CD8-positive, alpha-beta memory T cell (primary cell): ENCODE measurements at regions not wholly inside any gene's neighbourhood (a gene's known extent, or its start where the extent isn't known, plus 50 kb on each side); places are given as distances from the start of the nearest gene placed in this dataset.
A peak's percentile ranks its signal among the peaks of the same experiment; 100 is the strongest.

ENCODE experiments used
- CTCF ChIA-PET: fragments of 350-600 bp; sonication (Branson Sonifier 250); formaldehyde crosslinking; loops from one replicate; lab custom pipeline; 2021; ENCODE audit warnings: antibody characterized with exemption; lab: Charles Lee
- POLR2A ChIA-PET: fragments of 350-600 bp; sonication (Branson Sonifier 250); formaldehyde crosslinking; loops from one replicate; lab custom pipeline; 2021; ENCODE audit warnings: antibody characterized with exemption; lab: Charles Lee
- DNase-seq, 5 donors: peaks; one replicate each; pipeline versions ENCODE4 v3.0.0 to v3.0.0-alpha.2; 2020 to 2022; ENCODE audit warnings: mixed read lengths in 1 of 5
- H3K27ac ChIP-seq: one replicate; pipeline ENCODE4 v1.7.0; 2013; ENCODE audit warnings: low read depth, mild to moderate bottlenecking, low read length, moderate library complexity
- H3K27me3 ChIP-seq: 2 replicates; pipeline ENCODE4 v1.7.0; 2013; ENCODE audit warnings: low read length, mild to moderate bottlenecking; ENCODE audit not compliant: insufficient read depth, poor library complexity, severe bottlenecking
- H3K36me3 ChIP-seq: 2 replicates; pipeline ENCODE4 v1.7.0; 2013; ENCODE audit warnings: mild to moderate bottlenecking, low read length, moderate library complexity; ENCODE audit not compliant: insufficient read depth
- H3K4me1 ChIP-seq: 2 replicates; pipeline ENCODE4 v1.7.0; 2013; ENCODE audit warnings: mild to moderate bottlenecking, low read length, moderate library complexity; ENCODE audit not compliant: insufficient read depth
- H3K4me3 ChIP-seq: 2 replicates; pipeline ENCODE4 v1.7.0; 2013; ENCODE audit warnings: mild to moderate bottlenecking, low read length
- H3K9me3 ChIP-seq: 2 replicates; pipeline ENCODE4 v1.7.0; 2013; ENCODE audit warnings: mild to moderate bottlenecking, low read length
- H3K27ac Mint-ChIP-seq, 8 donors: one replicate each; pipeline ENCODE4 v1.8.0; 2020 to 2021; ENCODE audit warnings: mixed read lengths in 8 of 8, mild to moderate bottlenecking in 6 of 8, inconsistent platforms in 3 of 8, moderate library complexity in 3 of 8
- H3K27me3 Mint-ChIP-seq, 2 donors: one replicate each; pipeline ENCODE4 v1.8.0; 2020 to 2021; ENCODE audit warnings: mixed read lengths in 2 of 2, mild to moderate bottlenecking in 1 of 2, moderate library complexity in 1 of 2
- H3K36me3 Mint-ChIP-seq, 3 donors: one replicate each; pipeline ENCODE4 v1.8.0; 2020 to 2021; ENCODE audit warnings: mixed read lengths in 3 of 3, inconsistent platforms in 1 of 3, mild to moderate bottlenecking in 1 of 3
- H3K4me1 Mint-ChIP-seq, 3 donors: one replicate each; pipeline ENCODE4 v1.8.0; 2020 to 2021; ENCODE audit warnings: mixed read lengths in 3 of 3, inconsistent platforms in 1 of 3, mild to moderate bottlenecking in 1 of 3
- H3K4me3 Mint-ChIP-seq, 7 donors: one replicate each; pipeline ENCODE4 v1.8.0; 2020 to 2021; ENCODE audit warnings: mixed read lengths in 7 of 7, mild to moderate bottlenecking in 6 of 7, moderate library complexity in 4 of 7, inconsistent platforms in 2 of 7
- H3K9me3 Mint-ChIP-seq, 5 donors: one replicate each; pipeline ENCODE4 v1.8.0; 2020 to 2022; ENCODE audit warnings: mixed read lengths in 5 of 5, mild to moderate bottlenecking in 3 of 5, moderate library complexity in 2 of 5, inconsistent platforms in 1 of 5

DNA sequence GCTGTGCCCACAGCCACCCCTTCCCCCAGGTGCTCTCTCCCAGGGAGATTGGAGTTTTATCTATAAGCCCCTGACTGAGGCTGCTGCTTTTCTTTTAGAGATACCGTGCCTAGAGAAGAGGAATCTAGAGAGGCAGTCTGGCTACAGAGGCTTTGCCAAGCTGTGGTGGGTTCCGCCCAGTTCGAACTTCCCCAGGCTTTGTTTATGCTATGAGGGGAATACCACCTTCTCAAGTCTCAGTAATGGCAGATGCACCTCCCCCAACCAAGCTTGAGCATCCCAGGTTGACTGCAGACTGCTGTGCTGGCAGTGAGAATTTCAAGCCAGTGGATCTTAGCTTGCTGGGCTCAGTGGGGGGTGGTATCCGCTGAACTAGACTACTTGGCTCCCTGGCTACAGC is 157.4 kb downstream of the CAAP1 start:
- Mint-ChIP-seq H3K27ac (no peak overlapping the region), H3K9me3 (peaks cover 15 to 34% (median 27%) of the 10 kb centered on the region in 5 donors), H3K36me3 (peaks cover 0 to 2% (median 0%) of the 10 kb centered on the region in 3 donors), H3K4me1 (no peaks in the 10 kb centered on the region), H3K4me3 (no peak overlapping the region), H3K27me3 (peaks cover 7 to 23% of the 10 kb centered on the region in 2 donors)
- H3K36me3 ChIP-seq = no peaks in the 10 kb centered on the region
- H3K4me3 ChIP-seq = no peak overlapping the region
- H3K9me3 ChIP-seq = no peaks in the 10 kb centered on the region
- no peaks in the 10 kb centered on the region for H3K4me1 ChIP-seq
- no peak for DNase-seq
- H3K27ac ChIP-seq = no peak overlapping the region
- no peaks in the 10 kb centered on the region for H3K27me3 ChIP-seq
- ChIA-PET CTCF (no interaction called here), POLR2A (no interaction called here)

DNA sequence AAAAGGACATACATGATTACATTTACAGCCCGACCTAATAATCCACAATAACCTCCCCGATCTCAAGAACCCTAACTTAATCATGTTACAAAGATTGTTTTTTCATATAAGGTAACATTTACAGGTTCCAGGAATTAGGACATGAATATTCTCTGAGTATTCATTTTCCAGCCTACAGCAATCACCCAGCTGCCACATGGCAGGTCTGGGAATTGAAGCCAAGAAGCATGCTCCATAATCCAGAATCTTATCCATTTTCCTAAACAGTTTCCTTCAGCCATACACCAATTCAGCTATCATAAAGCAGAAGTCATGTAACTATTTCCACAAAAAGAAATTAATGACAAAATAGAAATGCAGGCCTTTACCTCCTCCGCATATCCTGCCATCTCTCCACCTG is 163.4 kb downstream of the CAAP1 start:
- CTCF ChIA-PET = no interaction called here
- Histone ChIP-seq H3K27me3 (no peaks in the 10 kb centered on the region), H3K4me1 (no peaks in the 10 kb centered on the region), H3K4me3 (no peak overlapping the region), H3K9me3 (no peaks in the 10 kb centered on the region), H3K36me3 (no peaks in the 10 kb centered on the region), H3K27ac (no peak overlapping the region)
- H3K4me1 Mint-ChIP-seq = no peaks in the 10 kb centered on the region
- H3K9me3 Mint-ChIP-seq = peaks cover 5 to 16% (median 10%) of the 10 kb centered on the region in 5 donors
- H3K4me3 Mint-ChIP-seq = peak overlapping the region in 1 of 7 donors; percentile 54
- DNase-seq = no peak
- H3K27me3 Mint-ChIP-seq = peaks cover under 1 to 2% of the 10 kb centered on the region in 2 donors
- no peak overlapping the region for H3K27ac Mint-ChIP-seq
- POLR2A ChIA-PET = no interaction called here
- H3K36me3 Mint-ChIP-seq = no peaks in the 10 kb centered on the region

- Mint-ChIP-seq H3K36me3 (no peaks in the 10 kb centered on the region), H3K9me3 (peaks cover under 1 to 11% (median 7%) of the 10 kb centered on the region in 5 donors), H3K27ac (no peak overlapping the region), H3K4me3 (no peak overlapping the region), H3K4me1 (no peaks in the 10 kb centered on the region), H3K27me3 (no peaks in the 10 kb centered on the region)
- no peaks in the 10 kb centered on the region for H3K9me3 ChIP-seq
- no peak overlapping the region for H3K27ac ChIP-seq
- H3K27me3 ChIP-seq = no peaks in the 10 kb centered on the region
- H3K4me3 ChIP-seq = no peak overlapping the region
- no peaks in the 10 kb centered on the region for H3K36me3 ChIP-seq
- DNase-seq = no peak
- ChIA-PET CTCF (no interaction called here), POLR2A (no interaction called here)
- H3K4me1 ChIP-seq = no peaks in the 10 kb centered on the region
Observed at GRCh38 chr9:26727471-26727870, 165.1 kb downstream of the CAAP1 start.

DNA sequence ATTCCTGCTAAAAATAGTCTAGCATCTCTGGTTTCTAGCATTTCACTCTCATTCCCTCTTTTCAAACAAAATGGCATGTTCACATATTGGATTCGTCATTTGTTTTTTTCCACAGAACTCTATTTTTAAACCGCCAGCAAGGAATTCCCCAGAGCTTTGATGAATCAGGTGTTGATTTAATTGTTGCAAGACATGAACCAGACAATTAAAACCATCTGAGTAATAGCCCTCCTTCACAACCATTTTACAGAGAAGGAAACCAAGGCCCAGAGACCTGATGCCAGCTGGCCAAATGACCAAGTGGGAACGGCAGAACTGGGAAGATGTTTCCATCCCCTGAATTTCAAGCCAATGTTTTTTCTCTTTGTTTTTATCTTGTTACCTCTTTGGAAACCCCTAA is 167.0 kb downstream of the CAAP1 start:
- ChIA-PET POLR2A (no interaction called here), CTCF (no interaction called here)
- no peak for DNase-seq
- H3K4me1 ChIP-seq = no peaks in the 10 kb centered on the region
- no peaks in the 10 kb centered on the region for H3K36me3 Mint-ChIP-seq
- H3K4me3 Mint-ChIP-seq = no peak overlapping the region
- no peaks in the 10 kb centered on the region for H3K27me3 ChIP-seq
- peaks cover 0 to 1% (median 0%) of the 10 kb centered on the region in 5 donors for H3K9me3 Mint-ChIP-seq
- no peaks in the 10 kb centered on the region for H3K4me1 Mint-ChIP-seq
- no peaks in the 10 kb centered on the region for H3K36me3 ChIP-seq
- no peak overlapping the region for H3K4me3 ChIP-seq
- H3K9me3 ChIP-seq = no peaks in the 10 kb centered on the region
- H3K27ac ChIP-seq = no peak overlapping the region
- H3K27ac Mint-ChIP-seq = no peak overlapping the region
- peaks cover 0 to 4% of the 10 kb centered on the region in 2 donors for H3K27me3 Mint-ChIP-seq

DNA sequence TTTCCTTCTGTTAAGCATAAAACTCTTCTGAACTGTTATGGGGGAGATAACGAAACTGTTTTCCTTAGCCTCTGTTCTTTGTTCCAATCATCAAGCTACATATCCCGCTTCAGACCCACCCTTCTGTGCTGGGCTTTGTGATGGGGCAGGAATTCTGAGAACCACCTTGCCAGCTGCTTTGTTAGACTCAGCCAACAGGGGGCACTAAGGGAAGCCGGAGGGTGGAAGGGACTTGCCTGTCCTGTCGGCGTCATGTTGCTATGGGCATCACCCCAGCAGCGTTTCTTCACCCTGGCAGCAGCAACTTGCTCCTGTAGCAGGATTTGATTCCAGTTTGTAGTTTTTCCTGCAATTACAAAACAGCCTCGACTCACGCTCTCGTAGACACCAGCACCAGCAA is 169.1 kb downstream of the CAAP1 start:
- H3K4me3 Mint-ChIP-seq = peak overlapping the region in 1 of 7 donors; percentile 57
- no peaks in the 10 kb centered on the region for H3K9me3 ChIP-seq
- POLR2A ChIA-PET = no interaction called here
- no peak overlapping the region for H3K27ac Mint-ChIP-seq
- H3K4me3 ChIP-seq = no peak overlapping the region
- no peaks in the 10 kb centered on the region for H3K36me3 ChIP-seq
- H3K27me3 Mint-ChIP-seq = peaks cover 3 to 4% of the 10 kb centered on the region in 2 donors
- CTCF ChIA-PET = interaction anchor here (1.0 kb wide), 1 partner anchor 23 kb away, joined by 3 read pairs; no protein-coding TSS in a partner anchor
- H3K36me3 Mint-ChIP-seq = no peaks in the 10 kb centered on the region
- H3K27ac ChIP-seq = no peak overlapping the region
- H3K9me3 Mint-ChIP-seq = no peaks in the 10 kb centered on the region
- DNase-seq = no peak
- H3K27me3 ChIP-seq = no peaks in the 10 kb centered on the region
- no peaks in the 10 kb centered on the region for H3K4me1 Mint-ChIP-seq
- H3K4me1 ChIP-seq = no peaks in the 10 kb centered on the region

- H3K27ac Mint-ChIP-seq = no peak overlapping the region
- no peak overlapping the region for H3K27ac ChIP-seq
- H3K36me3 Mint-ChIP-seq = no peaks in the 10 kb centered on the region
- ChIA-PET CTCF (no interaction called here), POLR2A (no interaction called here)
- no peaks in the 10 kb centered on the region for H3K4me1 Mint-ChIP-seq
- no peak for DNase-seq
- peaks cover 3 to 4% of the 10 kb centered on the region in 2 donors for H3K27me3 Mint-ChIP-seq
- no peak overlapping the region for H3K4me3 ChIP-seq
- no peaks in the 10 kb centered on the region for H3K4me1 ChIP-seq
- no peaks in the 10 kb centered on the region for H3K9me3 ChIP-seq
- H3K9me3 Mint-ChIP-seq = no peaks in the 10 kb centered on the region
- no peaks in the 10 kb centered on the region for H3K27me3 ChIP-seq
- no peaks in the 10 kb centered on the region for H3K36me3 ChIP-seq
- no peak overlapping the region for H3K4me3 Mint-ChIP-seq
Observed at GRCh38 chr9:26722755-26723154, 169.8 kb downstream of the CAAP1 start.

DNA sequence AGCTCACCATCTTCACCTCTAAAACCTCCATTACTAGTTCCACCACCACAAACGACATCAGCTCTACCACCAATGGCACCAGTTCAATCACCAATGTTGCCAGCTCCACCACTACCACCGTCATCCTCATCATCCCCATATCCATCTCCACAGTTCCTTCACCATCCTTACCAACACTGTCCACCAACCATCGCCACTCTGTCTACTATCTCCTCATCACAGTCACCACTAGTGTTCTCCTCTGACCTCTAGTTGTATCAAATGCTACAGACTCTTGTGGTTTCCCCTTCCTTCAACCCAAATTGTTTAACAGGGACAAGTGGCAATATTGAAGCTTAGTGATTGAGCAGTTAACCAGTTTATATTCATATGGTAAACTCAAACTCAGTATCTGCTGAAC is 182.6 kb downstream of the CAAP1 start:
- H3K36me3 ChIP-seq = no peaks in the 10 kb centered on the region
- H3K27ac Mint-ChIP-seq = no peak overlapping the region
- no peaks in the 10 kb centered on the region for H3K4me1 Mint-ChIP-seq
- ChIA-PET POLR2A (no interaction called here), CTCF (no interaction called here)
- no peak overlapping the region for H3K27ac ChIP-seq
- H3K27me3 ChIP-seq = no peaks in the 10 kb centered on the region
- peaks cover 4% of the 10 kb centered on the region in 2 donors for H3K27me3 Mint-ChIP-seq
- DNase-seq = no peak
- peaks cover 0 to 5% (median 2%) of the 10 kb centered on the region in 5 donors for H3K9me3 Mint-ChIP-seq
- no peaks in the 10 kb centered on the region for H3K4me1 ChIP-seq
- H3K4me3 ChIP-seq = no peak overlapping the region
- H3K4me3 Mint-ChIP-seq = no peak overlapping the region
- H3K9me3 ChIP-seq = no peaks in the 10 kb centered on the region
- H3K36me3 Mint-ChIP-seq = no peaks in the 10 kb centered on the region

DNA sequence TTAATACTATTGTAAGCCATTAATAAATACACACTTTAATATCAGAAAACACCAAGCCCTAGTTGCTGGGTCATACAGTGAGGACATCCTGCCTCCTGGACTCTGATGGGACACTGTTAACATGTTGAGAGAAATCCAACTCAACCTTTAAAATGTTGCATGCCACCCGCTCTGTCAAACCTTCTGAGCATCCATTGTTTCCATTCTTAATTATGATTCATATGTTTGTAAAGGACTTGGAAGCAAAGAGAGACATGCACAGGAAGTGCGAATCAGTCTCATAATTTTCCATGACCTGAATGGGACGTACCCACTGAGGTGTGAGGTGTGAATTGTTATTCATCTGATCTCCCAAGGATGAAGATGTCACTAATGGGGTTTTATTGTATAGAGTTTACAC is 186.4 kb downstream of the CAAP1 start:
- no peaks in the 10 kb centered on the region for H3K4me1 ChIP-seq
- no peak overlapping the region for H3K4me3 ChIP-seq
- Mint-ChIP-seq H3K27me3 (peaks cover 1 to 4% of the 10 kb centered on the region in 2 donors), H3K27ac (no peak overlapping the region), H3K4me3 (no peak overlapping the region), H3K4me1 (no peaks in the 10 kb centered on the region), H3K9me3 (peaks cover 0 to 5% (median 4%) of the 10 kb centered on the region in 5 donors), H3K36me3 (no peaks in the 10 kb centered on the region)
- no peaks in the 10 kb centered on the region for H3K9me3 ChIP-seq
- ChIA-PET POLR2A (no interaction called here), CTCF (no interaction called here)
- DNase-seq = no peak
- H3K36me3 ChIP-seq = no peaks in the 10 kb centered on the region
- H3K27ac ChIP-seq = no peak overlapping the region
- H3K27me3 ChIP-seq = no peaks in the 10 kb centered on the region

DNA sequence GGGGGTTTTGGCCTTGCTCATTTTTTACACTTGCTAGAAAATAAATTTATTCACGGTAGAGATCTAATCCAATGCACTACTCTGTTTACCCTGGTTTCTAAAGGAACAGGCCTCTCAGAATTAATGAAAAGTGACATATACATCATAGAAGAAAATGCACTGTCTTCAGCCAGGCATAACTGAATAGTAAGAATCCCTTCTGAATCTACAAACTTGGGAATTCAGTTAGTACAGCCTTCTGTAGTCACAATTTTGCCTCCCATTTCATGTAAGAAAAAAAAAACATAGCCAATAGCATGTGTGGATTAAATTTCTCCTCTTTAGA is 197.3 kb downstream of the CAAP1 start:
- H3K27ac ChIP-seq = no peak overlapping the region
- Mint-ChIP-seq H3K27me3 (peaks cover 0 to 2% of the 10 kb centered on the region in 2 donors), H3K36me3 (no peaks in the 10 kb centered on the region), H3K27ac (no peak overlapping the region), H3K4me3 (no peak overlapping the region), H3K4me1 (no peaks in the 10 kb centered on the region), H3K9me3 (peaks cover 0 to 13% (median 9%) of the 10 kb centered on the region in 5 donors)
- ChIA-PET CTCF (no interaction called here), POLR2A (no interaction called here)
- H3K9me3 ChIP-seq = no peaks in the 10 kb centered on the region
- H3K4me1 ChIP-seq = no peaks in the 10 kb centered on the region
- H3K36me3 ChIP-seq = no peaks in the 10 kb centered on the region
- no peak for DNase-seq
- no peaks in the 10 kb centered on the region for H3K27me3 ChIP-seq
- H3K4me3 ChIP-seq = no peak overlapping the region
